ENCODE measurements at regions not wholly inside any gene's neighbourhood (a gene's known extent, or its start where the extent isn't known, plus 50 kb on each side); places are given as distances from the start of the nearest gene placed in this dataset.

DNA sequence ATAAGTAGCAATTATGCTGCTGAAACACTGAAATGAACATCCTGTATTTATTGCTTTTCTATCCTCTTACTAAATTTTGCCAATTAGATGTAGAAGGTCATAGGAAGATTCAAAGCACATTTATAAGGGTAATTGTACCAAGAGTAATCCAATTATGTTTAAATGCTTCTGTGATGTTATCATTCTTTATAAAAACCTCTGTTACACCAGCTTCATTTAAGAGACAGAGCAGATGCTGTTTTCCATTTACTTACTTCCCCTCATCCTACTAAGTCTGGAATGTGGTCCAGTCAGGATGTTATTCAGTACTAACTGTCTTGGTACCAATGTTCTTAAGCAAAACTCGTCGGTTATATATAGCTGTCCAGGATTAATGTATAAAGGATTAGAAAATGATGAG lies 539.6 kb downstream of the PDHA2 start:
- Histone ChIP-seq H3K56ac (ENCODE audit: extremely low read depth, insufficient read depth, low read length) (no peak overlapping the region), H2BK120ac (ENCODE audit: low read depth, low read length) (no peak overlapping the region), H3K23ac (ENCODE audit: low read depth, low read length) (no peak overlapping the region), H4K8ac (ENCODE audit: low read depth in 2 of 2, low read length in 2 of 2) (no peak overlapping the region), H3K4me1 (ENCODE audit: control insufficient read depth, insufficient read depth, low read length) (no peaks in the 10 kb centered on the region), H3K14ac (replicated peaks; ENCODE audit: low read depth, low read length) (no peak overlapping the region), H2AFZ (replicated peaks; ENCODE audit: low read length, poor library complexity) (no peak overlapping the region), H3K9me3 (ENCODE audit: control insufficient read depth, insufficient read depth, low read length) (peaks cover 2% of the 10 kb centered on the region; the same call in 1 of the 2 replicates), H3K36me3 (ENCODE audit: control insufficient read depth, insufficient read depth, low read length) (no peaks in the 10 kb centered on the region), H3K18ac (ENCODE audit: low read depth, low read length) (no peak overlapping the region), H3K9me1 (ENCODE audit: insufficient read depth, low read length) (no peaks in the 10 kb centered on the region), H4K20me1 (ENCODE audit: insufficient read depth, low read length) (no peaks in the 10 kb centered on the region), H3K4ac (ENCODE audit: low read depth, low read length) (no peak overlapping the region), H4K91ac (ENCODE audit: insufficient read depth, low read depth, low read length) (no peak overlapping the region), H2BK20ac (ENCODE audit: low read depth, low read length) (no peak overlapping the region), H2AK5ac (ENCODE audit: low read depth, low read length) (no peak overlapping the region), H3K4me3 (ENCODE audit: insufficient read depth, low read depth, low read length) (no peak overlapping the region), H2AK9ac (replicated peaks; ENCODE audit: low read depth, low read length, poor library complexity) (no peak overlapping the region), H2BK15ac (ENCODE audit: low read depth, low read length) (no peak overlapping the region), H3K4me2 (ENCODE audit: low read depth, low read length) (no peak overlapping the region), H3K79me1 (ENCODE audit: low read depth in 1 of 2, low read length in 2 of 2) (no peaks in the 10 kb centered on the region), H2BK5ac (ENCODE audit: low read depth, low read length, poor library complexity, severe bottlenecking) (no peak overlapping the region), H3K27me3 (ENCODE audit: control insufficient read depth, insufficient read depth, low read length) (no peaks in the 10 kb centered on the region), H4K5ac (ENCODE audit: low read depth, low read length) (no peak overlapping the region), H3K9ac (ENCODE audit: low read depth, low read length) (no peak overlapping the region), H3K27ac (ENCODE audit: insufficient read depth, low read length) (no peak overlapping the region)
- DNase-seq (no peak), ATAC-seq (ENCODE audit: low read depth) (no peak)
- intact Hi-C loops (cut with micrococcal nuclease), result no loop called here
- POLR2A ChIA-PET (ENCODE audit: unreplicated experiment), result no interaction called here
- no TSS peak for BruUV-seq (replicated peaks)
- CTCF ChIA-PET, result interaction anchor here (1.5 kb wide), 1 partner anchor 14 kb away, joined by 3 read pairs; no protein-coding TSS in a partner anchor
- no CpG with 5 or more reads among the region's 2 CpGs for WGBS, 2 experiments (ENCODE audit: extremely low coverage in 2 of 2, insufficient read length in 1 of 2)
- in situ Hi-C loops (cut with MboI; ENCODE audit: low sequenced_read_pairs), result no loop called here
- dilution Hi-C loops (cut with HindIII; ENCODE audit: low sequenced_read_pairs, unreplicated experiment), result no loop called here
- TF ChIP-seq MAZ (IDR thresholded peaks at IDR 0.05; ENCODE audit: borderline replicate concordance, low read depth, low read length) (no peak), MAFK (IDR thresholded peaks at IDR 0.05; ENCODE audit: low read depth, low read length) (no peak), RAD21 (IDR thresholded peaks at IDR 0.05; ENCODE audit: low read length) (no peak), NFE2L2 (IDR thresholded peaks at IDR 0.05; ENCODE audit: low read depth, low read length) (no peak), BHLHE40 (IDR thresholded peaks at IDR 0.05; ENCODE audit: low read depth, low read length) (no peak), POLR2A (IDR thresholded peaks at IDR 0.05; ENCODE audit: low read depth, low read length) (no peak), CHD1 (IDR thresholded peaks at IDR 0.05; ENCODE audit: low read depth, low read length) (no peak), RFX5 (IDR thresholded peaks at IDR 0.05; ENCODE audit: low read depth, low read length) (no peak), SMC3 (IDR thresholded peaks at IDR 0.05; ENCODE audit: low read depth, low read length) (no peak), RCOR1 (IDR thresholded peaks at IDR 0.05; ENCODE audit: insufficient replicate concordance, low read length) (no peak), FOS (IDR thresholded peaks at IDR 0.05; ENCODE audit: low read depth, low read length) (no peak)
- TF ChIP-seq, protein P1, sequence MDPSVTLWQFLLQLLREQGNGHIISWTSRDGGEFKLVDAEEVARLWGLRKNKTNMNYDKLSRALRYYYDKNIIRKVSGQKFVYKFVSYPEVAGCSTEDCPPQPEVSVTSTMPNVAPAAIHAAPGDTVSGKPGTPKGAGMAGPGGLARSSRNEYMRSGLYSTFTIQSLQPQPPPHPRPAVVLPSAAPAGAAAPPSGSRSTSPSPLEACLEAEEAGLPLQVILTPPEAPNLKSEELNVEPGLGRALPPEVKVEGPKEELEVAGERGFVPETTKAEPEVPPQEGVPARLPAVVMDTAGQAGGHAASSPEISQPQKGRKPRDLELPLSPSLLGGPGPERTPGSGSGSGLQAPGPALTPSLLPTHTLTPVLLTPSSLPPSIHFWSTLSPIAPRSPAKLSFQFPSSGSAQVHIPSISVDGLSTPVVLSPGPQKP (IDR thresholded peaks at IDR 0.05; ENCODE audit: borderline replicate concordance, low read depth, low read length), result no peak
- TF ChIP-seq, protein P2, sequence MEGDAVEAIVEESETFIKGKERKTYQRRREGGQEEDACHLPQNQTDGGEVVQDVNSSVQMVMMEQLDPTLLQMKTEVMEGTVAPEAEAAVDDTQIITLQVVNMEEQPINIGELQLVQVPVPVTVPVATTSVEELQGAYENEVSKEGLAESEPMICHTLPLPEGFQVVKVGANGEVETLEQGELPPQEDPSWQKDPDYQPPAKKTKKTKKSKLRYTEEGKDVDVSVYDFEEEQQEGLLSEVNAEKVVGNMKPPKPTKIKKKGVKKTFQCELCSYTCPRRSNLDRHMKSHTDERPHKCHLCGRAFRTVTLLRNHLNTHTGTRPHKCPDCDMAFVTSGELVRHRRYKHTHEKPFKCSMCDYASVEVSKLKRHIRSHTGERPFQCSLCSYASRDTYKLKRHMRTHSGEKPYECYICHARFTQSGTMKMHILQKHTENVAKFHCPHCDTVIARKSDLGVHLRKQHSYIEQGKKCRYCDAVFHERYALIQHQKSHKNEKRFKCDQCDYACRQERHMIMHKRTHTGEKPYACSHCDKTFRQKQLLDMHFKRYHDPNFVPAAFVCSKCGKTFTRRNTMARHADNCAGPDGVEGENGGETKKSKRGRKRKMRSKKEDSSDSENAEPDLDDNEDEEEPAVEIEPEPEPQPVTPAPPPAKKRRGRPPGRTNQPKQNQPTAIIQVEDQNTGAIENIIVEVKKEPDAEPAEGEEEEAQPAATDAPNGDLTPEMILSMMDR (conservative IDR thresholded peaks at IDR 0.05; ENCODE audit: low read depth, low read length), result no peak
